D721Med (cell line): ENCODE measurements at regions not wholly inside any gene's neighbourhood (a gene's known extent, or its start where the extent isn't known, plus 50 kb on each side); places are given as distances from the start of the nearest gene placed in this dataset.

Experiments used
- DNase-seq: peaks from one replicate; pipeline ENCODE4 v3.0.0; 2011; ENCODE audit warnings: low spot score; ENCODE audit not compliant: insufficient read length
- FAIRE-seq: peaks from 2 replicates; lab custom pipeline; 2011; peaks lifted over from hg19 to GRCh38; lab: Jason Lieb, UNC
- CTCF ChIP-seq: IDR thresholded peaks from 2 replicates; pipeline ENCODE4 v1.5.1; 2012; ENCODE audit warnings: mild to moderate bottlenecking, control low read depth; ENCODE audit not compliant: insufficient read depth; ENCODE audit errors: missing control alignments

- no peak for DNase-seq
- TF ChIP-seq CTCF: no peak
- FAIRE-seq: no peak
These were observed 566.8 kb upstream of the AADAT start for GRCh38 chr4:170656506-170656905.

GRCh38 chr4:170652571-170652970 is 562.8 kb upstream of the AADAT start:
- DNase-seq (no peak), FAIRE-seq (no peak)
- TF ChIP-seq CTCF: no peak

- DNase-seq: no peak
- TF ChIP-seq CTCF: no peak
- no peak for FAIRE-seq
These were observed 562.0 kb upstream of the AADAT start for GRCh38 chr4:170651786-170652185.

GRCh38 chr4:170627418-170627817 is 537.7 kb upstream of the AADAT start:
- FAIRE-seq: no peak
- no peak for DNase-seq

GRCh38 chr4:170623899-170624298 is 534.1 kb upstream of the AADAT start:
- FAIRE-seq: no peak
- no peak for DNase-seq
- no peak for TF ChIP-seq CTCF

More at GRCh38 chr4:170627418-170627817, 537.7 kb upstream of the AADAT start:
- TF ChIP-seq CTCF: no peak

GRCh38 chr4:170610434-170610833 is 520.7 kb upstream of the AADAT start:
- DNase-seq (no peak), FAIRE-seq (no peak)
- no peak for TF ChIP-seq CTCF

GRCh38 chr4:170599894-170600293 is 510.1 kb upstream of the AADAT start:
- TF ChIP-seq CTCF: no peak
- no peak for FAIRE-seq
- DNase-seq: no peak
